ENCODE measurements at regions not wholly inside any gene's neighbourhood (a gene's known extent, or its start where the extent isn't known, plus 50 kb on each side); places are given as distances from the start of the nearest gene placed in this dataset.

- TF ChIP-seq CTCF (IDR thresholded peaks at IDR 0.05; ENCODE audit: control extremely low read depth in 1 of 3, insufficient read depth in 1 of 3, low read depth in 1 of 3, low read length in 3 of 3), result no peak
- no peak for TF ChIP-seq EZH2 (IDR thresholded peaks at IDR 0.05; ENCODE audit: low read depth, low read length, severe bottlenecking)
- TF ChIP-seq SIN3A (conservative IDR thresholded peaks at IDR 0.05 in 1 of 2, IDR thresholded peaks at IDR 0.05 in 1 of 2; ENCODE audit: low read depth in 1 of 2, low read length in 2 of 2), result no peak
- no peak for TF ChIP-seq RAD21 (IDR thresholded peaks at IDR 0.05 in 1 of 2, conservative IDR thresholded peaks at IDR 0.05 in 1 of 2; ENCODE audit: low read depth in 2 of 2, low read length in 2 of 2)
- no peak for TF ChIP-seq ATF2 (IDR thresholded peaks at IDR 0.05; ENCODE audit: low read length)
- no peak for TF ChIP-seq POLR2AphosphoS5 (IDR thresholded peaks at IDR 0.05; ENCODE audit: low read depth, low read length)
- no peak for TF ChIP-seq HDAC2 (IDR thresholded peaks at IDR 0.05; ENCODE audit: borderline replicate concordance in 1 of 2, low read depth in 2 of 2, low read length in 2 of 2)
- TF ChIP-seq SP1 (IDR thresholded peaks at IDR 0.05; ENCODE audit: low read depth, low read length), result no peak
- no peak for TF ChIP-seq ASH2L (IDR thresholded peaks at IDR 0.05; ENCODE audit: low read length)
- no peak for TF ChIP-seq JUN (IDR thresholded peaks at IDR 0.05; ENCODE audit: low read depth, low read length)
Measured at GRCh38 chr15:93219859-93220420, 130.9 kb upstream of the RGMA start.

Data from H1 (cell line).